ENCODE measurements at regions not wholly inside any gene's neighbourhood (a gene's known extent, or its start where the extent isn't known, plus 50 kb on each side); places are given as distances from the start of the nearest gene placed in this dataset.

DNA sequence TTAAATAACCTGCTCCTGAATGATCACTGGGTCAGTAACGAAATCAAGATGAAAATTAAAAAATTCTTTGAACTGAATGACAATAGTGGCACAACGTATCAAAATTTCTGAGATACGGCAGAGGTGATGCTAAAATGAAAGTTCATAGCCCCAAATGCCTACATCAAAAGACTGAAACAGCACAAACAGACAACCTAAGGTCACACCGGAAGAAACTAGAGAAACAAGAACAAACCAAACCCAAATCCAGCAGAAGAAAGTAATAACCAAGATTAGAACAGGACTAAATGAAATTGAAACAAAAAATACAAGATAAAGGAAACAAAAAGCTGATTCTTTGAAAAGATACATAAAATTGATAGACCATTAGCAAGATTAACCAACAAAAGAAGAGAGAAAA is 324.1 kb downstream of the RBM26 start:
- DNase-seq: no peak

DNA sequence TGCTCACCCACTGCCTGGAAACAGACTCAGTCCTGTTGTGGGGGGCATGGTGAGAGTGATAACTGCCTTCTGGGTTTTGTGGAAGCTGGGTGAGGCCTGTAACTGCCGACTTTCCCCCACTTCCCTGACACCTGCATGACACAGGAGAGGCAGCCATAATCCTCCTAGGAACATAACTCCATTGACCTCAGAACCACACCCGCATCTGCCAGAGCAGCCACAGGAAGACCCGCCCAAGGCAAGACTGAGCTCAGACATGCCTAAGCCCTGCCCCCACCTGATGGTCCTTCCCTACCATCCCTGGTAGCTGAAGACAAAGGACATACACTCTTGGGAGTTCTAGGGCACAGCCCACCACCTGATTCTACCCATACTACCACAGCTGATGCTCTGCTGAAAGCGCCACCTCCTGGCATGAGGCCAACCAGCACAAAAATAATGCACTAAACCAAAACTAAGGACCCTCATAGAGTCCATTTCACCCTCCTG is 326.7 kb downstream of the RBM26 start:
- no peak for DNase-seq

DNA sequence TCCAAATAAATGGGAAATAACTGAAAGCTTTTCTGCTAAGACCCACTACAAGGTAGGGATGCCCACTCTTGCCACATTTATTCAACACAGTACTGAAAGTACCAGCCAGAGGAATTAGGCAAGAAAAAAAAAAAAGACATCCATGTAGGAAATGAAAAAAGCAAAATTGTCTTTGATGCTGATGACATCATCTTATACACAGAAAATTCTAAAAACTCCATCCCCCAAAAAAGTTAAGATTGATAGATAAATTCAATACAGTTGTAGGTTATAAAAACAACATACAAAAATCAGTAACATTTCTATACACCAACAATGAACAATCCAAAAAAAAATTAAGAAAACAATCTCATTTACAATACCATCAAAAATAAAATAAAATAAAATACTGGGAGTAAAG is 330.4 kb downstream of the RBM26 start:
- DNase-seq: no peak

DNA sequence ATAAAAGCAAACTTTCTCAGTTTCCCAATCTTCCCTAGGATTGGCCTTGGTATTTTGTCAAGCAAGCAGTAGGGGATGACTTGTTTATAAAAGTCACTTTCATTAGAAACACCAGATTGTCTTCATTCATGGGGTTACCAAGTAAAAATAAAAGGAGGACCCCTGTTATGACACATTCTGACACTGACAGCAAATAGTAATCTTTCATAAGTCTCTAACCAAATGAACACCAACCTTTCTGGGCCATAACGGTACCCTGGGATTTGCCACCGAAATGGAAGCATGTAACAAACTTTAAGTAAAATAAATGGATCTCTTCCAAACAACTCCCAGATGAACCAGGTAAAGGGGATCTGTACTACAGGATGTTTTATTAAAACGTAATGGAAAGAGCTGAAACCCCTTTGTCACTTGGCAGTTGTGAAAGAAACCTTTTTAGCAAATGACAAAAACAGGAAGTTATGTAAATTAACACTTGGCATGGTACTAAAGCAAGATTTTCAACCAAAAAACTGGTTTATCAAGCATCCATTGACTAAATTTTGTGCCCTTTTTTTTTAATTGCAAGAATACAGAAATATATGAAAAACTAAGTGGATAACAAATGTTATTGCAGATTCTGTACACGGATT is 335.6 kb downstream of the RBM26 start:
- no peak for DNase-seq

DNA sequence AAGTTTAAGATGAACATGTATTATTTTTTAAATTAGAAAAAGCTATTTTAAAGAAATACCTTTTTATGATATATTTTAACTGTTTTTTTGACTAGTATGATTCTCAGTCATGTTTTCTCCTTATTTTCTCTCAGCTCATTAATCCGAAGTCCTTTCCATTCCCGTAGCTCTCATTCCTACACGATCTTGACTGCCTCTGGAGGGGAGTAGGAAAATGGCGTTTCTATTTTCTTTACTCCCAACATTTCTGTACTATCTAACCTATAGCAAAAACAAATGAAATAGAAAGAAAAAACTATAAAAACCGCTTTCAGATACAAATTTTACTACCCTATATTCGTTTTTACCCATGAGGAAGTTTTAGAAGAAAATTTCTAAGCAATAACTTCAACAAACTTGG is 343.8 kb downstream of the RBM26 start:
- DNase-seq: no peak

DNA sequence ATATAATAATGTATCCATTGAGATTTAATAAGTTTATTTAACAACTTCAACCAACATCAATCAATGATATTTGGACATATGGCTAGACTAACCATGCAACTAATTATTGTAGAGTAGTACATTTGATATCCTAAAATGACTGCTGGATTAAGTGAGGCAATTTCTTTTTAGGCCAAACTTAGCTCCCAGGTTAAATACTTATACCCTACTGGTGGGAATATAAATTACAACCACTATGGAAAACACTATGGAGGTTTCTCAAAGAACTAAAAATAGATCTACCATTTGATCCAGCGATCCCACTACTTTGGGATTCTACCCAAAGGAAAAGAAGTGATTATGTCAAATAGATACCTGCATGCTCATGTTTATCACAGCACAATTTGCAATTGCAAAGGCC is 345.8 kb downstream of the RBM26 start:
- DNase-seq: no peak

GRCh38 chr13:79056706-79057105 is 349.3 kb downstream of the RBM26 start:
- no peak for DNase-seq

GRCh38 chr13:79051472-79051871 is 354.6 kb downstream of the RBM26 start:
- no peak for DNase-seq

DNA sequence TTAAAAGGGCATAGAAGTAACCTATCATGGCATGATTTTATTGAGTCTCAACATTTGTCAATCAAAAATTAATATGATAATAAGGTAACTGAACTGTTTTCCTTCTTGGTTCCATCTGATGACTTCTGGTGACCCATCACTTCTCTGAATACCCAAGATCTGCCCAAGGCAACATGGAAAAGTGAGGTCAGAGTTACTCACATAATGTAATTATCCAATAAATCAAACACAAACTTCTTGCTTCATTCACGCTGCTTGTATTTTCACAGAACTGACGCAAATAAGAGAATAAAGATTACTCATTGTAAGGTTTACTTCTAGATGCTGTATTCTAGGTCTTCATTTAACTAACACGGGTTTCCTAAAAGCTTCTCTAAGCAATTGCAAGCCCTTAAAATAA is 361.6 kb downstream of the RBM26 start:
- no peak for DNase-seq

GRCh38 chr13:79043208-79043607 is 362.8 kb downstream of the RBM26 start:
- DNase-seq: no peak

GRCh38 chr13:79037197-79037596 is 368.9 kb downstream of the RBM26 start:
- DNase-seq: no peak

- no peak for DNase-seq
Measured at GRCh38 chr13:79034341-79034740, 371.7 kb downstream of the RBM26 start.

- no peak for DNase-seq
Measured at GRCh38 chr13:79030513-79030912, 371.6 kb upstream of the OBI1 start.

DNA sequence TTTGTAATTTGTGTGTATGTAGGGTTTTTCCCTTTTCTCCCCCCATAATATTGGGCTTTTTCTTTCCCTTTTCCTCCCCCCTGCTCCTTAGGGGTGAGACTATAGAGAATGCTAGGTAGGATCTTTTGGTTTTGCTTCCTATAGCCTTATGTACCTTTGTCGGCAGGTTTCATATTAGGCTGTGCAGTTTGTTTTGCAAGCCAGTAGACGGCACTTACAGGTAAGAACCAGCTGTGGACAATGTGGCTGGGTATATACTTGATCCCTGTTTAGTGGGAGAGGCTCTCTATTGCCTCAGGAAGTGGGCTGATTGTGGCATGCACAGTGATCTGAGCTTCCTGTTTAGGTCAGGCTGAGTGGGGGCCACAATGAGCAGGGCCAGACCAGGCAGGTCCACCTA is 359.2 kb upstream of the OBI1 start:
- DNase-seq: no peak

- no peak for DNase-seq
Measured at GRCh38 chr13:79011179-79011578, 352.2 kb upstream of the OBI1 start.

- no peak for DNase-seq
Measured at GRCh38 chr13:79003989-79004898, 345.3 kb upstream of the OBI1 start.

GRCh38 chr13:78999494-78999893 is 340.5 kb upstream of the OBI1 start:
- no peak for DNase-seq

DNA sequence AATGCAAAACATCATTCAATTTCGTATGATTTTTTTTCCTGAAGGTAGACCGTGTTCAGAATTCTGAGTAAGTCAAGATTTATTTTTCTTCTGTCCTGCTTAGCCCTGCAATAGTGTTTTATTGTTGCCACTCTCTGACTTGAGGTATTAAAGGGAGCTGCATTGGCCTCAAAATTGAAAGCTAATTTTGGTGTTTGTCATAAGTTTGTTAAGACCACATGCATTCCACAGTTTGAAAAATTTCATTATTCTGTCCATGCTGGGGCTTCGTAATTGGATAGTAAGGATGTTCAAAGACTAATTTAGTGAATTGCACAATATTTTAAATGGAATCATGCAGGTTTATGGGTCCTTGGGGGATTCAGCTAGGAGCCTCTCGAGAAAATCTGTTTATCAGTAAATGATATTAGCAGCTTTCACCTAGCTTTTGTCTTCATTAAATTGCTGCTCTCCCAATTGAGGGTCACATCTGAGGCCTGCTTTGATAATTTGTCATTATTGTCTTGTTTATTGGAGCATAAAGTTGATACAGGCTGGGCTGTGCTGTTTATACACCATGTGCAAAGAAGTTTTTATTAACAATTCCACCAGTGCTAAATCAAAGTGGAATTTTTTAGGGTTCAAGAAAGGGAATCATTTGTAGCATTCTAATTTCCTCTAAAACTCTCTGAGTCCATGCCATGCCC is 339.8 kb upstream of the OBI1 start:
- no peak for DNase-seq

GRCh38 chr13:78997902-78998629 is 339.1 kb upstream of the OBI1 start:
- DNase-seq: no peak

GRCh38 chr13:78993792-78994191 is 334.8 kb upstream of the OBI1 start:
- DNase-seq: no peak

GRCh38 chr13:78981913-78982312 is 323.0 kb upstream of the OBI1 start:
- no peak for DNase-seq

GRCh38 chr13:78979349-78979748 is 320.4 kb upstream of the OBI1 start:
- DNase-seq: no peak

DNA sequence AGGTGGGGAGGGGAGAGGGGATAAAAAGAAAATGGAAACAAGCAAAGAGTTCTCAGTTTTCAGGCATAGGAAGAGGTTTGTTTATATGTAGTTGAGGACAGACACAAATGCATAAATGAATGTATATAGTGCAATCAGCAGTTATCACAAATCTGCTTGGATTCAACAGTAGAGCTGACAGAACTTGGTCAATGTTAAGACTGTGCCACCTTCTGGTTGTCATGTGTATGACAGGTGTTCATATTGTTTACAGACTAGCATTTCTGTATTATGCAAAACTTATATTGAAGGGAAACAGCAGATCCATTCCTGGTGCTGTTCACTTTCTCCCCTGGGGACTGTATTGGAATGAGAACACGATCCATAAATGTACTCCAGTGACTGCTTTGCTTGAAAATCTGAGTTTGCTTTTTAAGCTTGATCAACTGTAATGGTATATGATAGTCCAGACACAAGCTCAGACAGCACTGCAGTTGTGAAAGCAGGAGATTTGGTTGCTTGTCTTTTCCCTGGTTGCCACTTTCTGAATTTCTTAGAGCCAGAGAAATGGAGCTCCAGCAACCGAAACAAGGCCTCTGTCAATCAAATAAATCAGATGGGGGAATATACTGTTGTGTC is 319.5 kb upstream of the OBI1 start:
- DNase-seq: peak; percentile 38 to 81

Data from inflammatory macrophage treated with lipopolysaccharide for 1 hour (primary cell).